T-helper 1 cell (primary cell): ENCODE measurements at regions not wholly inside any gene's neighbourhood (a gene's known extent, or its start where the extent isn't known, plus 50 kb on each side); places are given as distances from the start of the nearest gene placed in this dataset.
"Not testable (repeated sequence)": the region's sequence is repeated elsewhere in the genome, so short reads cannot be mapped to it uniquely, and the experiment has no call there.

Source experiments
- DNase-seq, 5 donors: peaks; one replicate each; pipeline ENCODE4 v3.0.0-alpha.2; 2012 to 2020

DNA sequence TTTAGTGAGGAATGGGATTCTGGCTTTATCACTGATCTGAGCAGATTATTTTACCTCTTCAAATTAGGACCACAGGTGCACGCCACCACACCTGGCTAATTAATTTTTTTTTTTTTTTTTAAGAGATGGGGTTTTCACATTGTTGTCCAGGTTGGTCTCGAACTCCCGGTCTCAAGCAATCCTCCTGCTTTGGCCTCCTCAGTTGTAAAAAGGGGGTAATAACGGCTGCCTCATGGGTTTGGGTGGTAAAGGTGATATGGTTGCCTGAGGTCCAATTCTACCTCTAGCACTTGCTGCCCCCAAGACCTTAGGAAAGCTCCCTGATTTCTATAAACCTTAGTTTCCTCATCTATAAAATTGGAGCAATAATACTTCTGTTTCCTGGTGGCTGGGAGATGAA, 130.7 kb upstream of the HS3ST2 start:
- no peak for DNase-seq

DNA sequence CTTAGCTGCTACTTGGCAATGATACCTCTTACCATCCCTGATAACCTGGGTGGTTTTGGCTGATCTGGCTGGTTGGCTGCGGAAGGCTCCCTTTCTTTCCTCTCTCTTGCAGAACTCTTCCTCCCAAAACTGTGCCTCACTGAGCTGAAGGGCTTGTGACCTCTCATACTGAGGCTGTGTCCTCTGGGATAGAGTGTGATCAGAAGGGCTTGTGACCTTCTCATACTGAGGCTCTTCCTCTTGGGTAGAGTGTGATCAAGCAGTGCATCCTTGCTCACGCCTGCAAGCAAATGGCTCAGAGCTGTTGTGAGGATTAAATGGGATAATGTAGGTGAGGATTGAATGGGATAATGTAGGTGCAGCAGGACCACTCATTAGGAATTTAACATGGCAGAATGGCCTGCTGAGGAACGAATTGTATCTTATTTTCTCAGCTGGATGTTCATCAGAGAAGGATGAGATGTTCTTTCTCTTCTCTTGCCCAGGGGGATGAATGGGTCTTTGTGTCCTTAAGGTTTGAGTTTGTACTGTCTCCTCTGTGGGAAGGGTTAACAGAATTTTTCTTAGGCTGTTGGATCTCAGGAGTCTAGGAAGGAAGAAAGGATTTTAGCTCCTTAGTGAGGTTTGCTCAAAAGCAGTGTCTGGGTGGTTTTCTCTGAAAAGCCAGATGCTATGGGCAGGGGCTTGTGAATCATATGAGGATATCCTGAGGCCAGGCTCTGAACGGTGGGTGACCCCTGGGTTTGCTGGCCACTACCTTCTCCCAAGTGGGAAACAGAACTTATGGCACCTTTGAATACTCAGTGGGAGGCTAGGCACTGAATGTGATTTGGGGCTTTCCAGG, 130.0 kb upstream of the HS3ST2 start:
- no peak for DNase-seq

DNA sequence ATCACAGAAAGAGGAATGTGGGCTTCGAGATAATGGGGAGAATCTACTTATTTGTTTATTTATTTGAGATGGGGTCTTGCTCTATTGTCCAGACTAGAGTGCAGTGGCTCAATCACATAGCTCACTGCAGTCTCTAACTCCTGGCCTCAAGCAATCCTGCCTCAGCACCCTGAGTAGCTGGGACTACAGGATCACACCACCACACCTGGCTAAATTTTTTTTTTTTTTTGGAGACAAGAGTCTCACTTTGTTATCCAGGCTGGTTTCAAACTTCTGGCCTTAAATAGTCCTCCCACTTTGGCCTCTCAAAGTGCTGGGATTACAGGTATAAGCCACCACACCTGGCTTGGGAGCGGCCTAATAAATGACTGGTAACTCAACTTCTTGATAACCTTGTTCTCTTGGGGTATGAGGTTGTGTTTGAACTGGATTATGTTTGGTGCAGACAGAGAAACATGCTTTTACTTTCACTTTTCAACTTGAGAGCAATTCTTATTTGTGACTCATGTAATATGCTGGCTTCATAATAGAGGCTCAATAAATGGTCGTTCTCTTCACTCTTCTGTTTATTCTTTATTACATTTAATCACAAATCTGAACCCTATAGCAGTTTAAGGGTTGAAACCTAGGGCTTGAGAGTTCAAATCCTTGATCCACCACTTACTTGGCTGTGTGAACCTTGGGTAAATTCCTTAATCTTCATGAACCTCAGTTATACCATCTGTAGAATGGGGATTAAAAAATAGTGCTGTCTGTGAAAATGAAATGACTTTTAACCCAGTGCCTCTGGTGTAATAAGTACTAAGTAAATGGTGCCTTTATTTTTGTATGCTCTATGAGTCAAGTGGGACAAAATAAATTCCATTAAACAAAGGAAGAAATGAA, 129.1 kb upstream of the HS3ST2 start:
- DNase-seq: no peak

DNA sequence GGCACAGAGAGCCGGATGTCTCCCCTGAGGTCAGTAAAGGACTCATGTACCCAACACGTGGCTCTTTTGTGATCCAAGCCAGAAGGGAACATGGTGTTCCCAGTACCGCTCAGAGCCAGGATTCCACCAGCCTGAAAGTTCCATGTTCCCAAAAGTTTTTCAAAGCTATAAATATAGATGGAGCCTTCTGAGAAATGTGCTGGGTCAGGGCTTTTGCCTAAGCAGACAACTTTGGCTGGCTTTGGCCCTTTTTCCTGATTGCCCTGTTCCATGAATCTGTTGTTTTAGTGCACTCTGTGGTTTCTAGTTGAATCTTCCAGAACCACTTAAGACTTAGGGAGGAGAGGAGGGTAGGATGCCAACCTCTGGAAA, 128.5 kb upstream of the HS3ST2 start:
- no peak for DNase-seq

DNA sequence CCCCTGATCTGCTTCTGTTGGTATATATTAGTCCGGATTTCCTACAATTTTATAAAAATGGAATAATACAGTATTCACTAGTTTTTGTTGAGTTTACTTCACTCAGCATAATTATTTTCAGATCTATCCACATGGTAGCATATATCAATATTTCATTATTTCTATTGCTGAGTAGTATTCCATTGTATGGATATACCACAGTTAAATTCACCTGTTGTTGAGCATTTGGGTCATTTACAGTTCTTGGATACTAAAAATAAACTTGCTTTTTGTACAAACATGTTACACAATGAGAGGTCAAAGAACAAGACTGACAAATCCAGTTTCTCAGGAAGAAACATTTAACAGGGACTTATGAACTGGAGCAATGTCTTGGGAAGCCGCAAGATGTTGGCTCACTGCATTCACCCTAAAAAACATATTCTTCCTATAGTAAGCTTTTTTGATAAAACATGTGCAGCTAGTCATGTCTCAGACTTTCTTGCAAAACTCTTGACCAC, 126.9 kb upstream of the HS3ST2 start:
- DNase-seq: no peak

DNA sequence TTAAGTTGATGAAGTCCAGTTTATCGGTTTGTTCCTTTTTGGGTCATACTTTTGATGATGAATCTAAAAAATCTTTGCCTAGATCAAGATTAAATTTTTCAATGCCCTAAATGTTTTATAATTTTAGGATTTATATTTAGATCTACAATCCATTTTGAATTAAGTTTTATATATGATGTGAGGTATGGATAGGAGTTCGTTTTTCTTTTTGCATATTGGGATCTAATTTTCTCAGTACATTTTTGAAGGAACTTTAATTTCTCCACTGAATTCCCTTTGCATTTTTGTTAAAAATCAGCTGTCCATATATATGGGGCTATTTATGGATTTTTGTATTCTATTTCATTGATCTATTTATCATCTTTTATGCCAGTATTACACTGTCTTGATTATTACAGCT, 125.5 kb upstream of the HS3ST2 start:
- DNase-seq: no peak

DNA sequence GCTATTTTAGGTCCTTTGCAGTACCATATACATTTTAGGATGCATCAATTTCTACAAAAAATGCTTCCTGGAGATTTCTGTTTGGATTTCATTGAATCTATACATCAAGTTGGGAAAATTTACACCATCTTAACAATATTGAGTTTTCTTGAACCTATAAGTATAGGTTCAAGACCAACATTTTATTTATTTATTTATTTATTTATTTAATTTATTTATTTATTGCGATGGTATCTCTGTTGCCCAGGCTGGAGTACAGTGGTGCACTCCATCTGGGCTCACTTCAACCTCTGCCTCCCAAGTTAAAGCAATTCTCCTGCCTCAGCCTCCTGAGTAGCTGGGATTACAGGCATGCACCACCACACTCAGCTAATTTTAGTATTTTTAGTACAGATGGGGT, 125.0 kb upstream of the HS3ST2 start:
- no peak for DNase-seq

DNA sequence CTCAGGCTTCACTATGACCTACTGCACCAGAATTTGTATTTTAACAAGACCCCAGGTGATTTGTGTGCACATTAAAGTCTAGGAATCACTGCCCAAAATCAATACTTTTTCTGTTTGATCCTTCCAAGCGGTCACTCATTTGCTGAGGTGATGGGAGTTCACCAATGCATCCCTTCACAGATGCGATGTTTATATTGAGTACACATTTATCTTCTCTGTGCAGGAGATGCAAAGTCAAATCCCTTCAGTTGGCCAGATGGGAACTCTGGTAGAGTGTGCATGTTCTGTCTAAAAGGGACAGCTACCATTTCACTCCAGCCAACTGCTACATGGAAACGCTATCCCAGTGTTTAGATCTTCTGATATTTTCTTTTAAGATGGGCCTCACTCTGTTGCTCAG, 122.6 kb upstream of the HS3ST2 start:
- no peak for DNase-seq

DNA sequence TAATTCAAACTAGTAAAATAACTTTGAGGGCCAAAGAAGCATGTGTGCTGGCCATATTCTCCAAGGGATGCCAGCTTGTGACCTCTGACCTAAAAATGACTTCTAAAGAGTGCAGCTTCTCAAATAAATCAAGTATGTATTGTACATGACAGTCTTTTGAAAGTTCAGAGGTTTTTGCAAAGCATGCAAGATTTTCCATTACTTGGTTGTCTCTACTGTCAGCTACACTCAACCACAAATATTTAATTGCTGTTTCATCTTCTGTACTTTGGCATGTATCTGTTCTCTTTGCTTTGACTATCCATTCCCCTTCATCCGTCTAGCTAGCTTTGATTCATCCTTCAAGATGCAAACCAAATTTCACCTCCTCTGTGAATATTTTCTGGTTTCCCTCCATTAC, 121.9 kb upstream of the HS3ST2 start:
- no peak for DNase-seq

DNA sequence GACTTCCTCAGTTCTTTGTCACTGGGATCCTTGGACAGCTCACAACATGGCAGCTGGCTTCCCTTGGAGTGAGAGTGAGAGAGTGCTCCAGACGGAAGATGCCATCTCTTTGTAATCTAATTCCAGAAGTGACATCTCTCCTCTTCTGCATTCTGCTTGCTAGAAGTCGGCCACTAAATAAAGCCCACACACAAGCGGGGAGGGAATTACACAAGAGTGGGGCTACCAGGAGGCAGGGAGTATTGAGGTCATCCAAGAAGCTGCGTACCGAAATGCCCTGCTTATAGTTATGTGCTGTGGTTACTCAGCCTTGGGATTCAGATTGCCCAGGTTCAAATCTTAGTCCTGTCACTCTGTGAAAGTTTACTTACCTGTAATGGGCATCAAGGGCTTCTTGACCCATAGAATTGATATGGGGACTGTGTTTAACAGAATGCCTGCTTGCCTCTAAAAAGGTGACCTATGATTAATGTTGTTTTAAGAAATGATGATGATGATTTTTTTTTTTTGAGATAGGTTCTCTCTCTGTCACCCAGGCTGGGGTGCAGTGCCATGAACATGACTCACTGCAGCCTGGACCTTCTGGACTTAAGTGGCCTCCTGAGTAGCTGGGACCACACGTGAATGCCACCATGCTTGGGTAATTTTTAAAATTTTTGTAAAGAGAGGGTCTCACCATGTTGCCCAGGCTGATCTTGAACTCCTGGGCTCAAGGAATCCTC, 120.9 kb upstream of the HS3ST2 start:
- no peak for DNase-seq

DNA sequence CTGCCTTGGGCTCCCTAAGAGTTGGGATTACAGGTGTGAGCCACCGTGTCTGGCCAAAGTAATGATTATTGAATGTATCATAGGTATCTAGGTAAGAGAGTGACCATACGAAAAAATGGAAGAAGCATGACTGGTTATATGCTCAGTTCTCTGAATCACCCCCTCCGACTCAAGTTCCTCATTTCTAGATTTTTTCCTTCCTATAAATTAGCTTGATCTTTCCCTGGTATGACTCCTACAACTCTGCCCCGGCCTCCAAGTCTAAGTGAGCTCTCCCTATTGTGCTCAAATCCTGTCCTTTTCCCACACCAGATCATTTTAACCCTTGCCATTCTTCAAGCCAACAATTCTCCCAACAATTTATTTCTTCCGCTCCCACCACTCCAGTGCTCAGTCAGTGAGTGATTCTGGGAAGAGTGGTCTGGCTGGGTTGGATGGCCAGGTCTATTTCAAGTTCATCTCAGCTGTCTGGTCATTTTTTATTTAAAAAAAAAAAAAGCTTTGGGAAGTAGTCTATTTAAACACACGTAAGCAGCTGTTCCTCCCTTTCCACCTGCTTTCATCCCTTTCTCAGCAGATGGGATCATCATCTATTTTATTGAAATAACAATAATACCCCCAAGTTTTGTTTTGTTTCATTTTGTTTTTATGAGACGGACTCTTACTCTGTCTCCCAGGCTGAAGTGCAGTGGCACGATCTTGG, 120.2 kb upstream of the HS3ST2 start:
- no peak for DNase-seq

DNA sequence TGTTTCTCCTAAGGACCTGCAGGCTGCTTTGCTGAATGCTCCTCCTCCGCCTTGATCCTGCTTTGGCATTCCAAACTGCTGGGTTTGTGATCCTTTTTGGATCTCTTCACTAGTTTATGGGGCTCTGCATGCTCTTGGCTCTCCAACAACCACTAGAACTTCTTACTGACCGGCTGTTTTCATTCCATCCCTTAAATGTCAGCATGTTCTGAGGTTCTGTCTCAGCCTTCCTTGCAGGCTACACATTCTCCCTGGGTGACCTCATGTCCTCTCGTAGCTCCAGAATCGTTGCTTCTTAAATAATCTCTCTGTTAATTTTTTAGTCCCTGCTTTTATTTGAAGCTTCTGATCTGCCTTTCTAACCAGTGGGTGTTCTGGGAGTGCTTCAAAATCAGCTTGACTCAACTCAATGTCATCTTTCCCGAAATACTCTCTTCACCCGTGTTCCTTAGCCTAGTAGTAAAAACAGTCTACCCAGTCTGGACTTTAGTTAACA, 119.0 kb upstream of the HS3ST2 start:
- DNase-seq: no peak

DNA sequence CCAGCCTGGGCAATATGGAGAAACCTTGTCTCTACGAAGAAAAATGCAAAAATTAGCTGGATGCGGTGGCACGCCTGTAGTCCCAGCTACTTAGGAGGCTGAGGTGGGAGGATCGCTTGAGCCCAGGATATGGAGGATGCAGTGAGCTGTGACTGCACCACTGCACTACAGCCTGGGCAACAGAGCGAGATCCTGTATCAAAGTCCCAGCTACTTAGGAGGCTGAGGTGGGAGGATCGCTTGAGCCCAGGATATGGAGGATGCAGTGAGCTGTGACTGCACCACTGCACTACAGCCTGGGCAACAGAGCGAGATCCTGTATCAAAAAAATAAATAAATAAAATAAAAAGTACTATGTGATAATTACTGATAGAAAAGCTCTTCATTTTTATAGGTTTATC, 118.2 kb upstream of the HS3ST2 start:
- DNase-seq: not testable (repeated sequence)

DNA sequence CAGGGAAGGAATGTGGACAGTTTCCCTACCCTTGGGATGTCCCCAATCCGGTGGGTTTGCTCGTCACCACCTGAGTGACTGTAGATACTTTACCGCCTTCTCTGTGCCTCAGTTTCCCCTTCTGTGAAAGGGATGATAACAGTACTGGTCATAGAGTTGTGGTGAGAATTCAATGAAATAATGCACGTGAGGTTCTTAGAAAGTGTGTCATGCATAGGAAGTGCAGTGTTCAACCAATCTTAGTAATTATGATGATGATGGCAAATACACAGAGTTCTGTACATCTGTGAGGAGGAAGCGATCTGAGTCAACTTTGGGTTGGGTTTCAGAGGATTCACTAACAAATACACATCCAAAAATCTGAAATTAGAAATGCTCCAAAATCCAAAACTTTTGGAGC, 114.6 kb upstream of the HS3ST2 start:
- DNase-seq: no peak

DNA sequence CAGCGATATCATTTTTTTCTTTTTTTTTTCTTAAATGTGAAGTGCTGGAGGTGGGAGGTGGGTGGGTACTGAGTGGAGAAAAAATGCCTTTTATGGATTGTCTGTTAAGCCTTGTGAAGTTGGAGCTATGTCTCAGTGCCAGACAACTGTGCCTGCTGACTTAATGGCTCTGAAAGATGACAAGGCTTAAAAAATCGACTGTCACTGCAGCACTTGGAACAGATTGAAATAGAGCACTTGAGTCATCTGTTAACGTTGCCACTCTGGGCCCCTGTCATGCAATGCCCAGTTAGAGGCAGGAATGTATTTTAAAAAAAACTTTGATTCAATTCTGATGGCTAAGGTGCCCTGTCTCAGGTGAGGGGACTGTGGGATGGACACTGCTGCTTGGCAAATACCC, 108.2 kb upstream of the HS3ST2 start:
- no peak for DNase-seq

DNA sequence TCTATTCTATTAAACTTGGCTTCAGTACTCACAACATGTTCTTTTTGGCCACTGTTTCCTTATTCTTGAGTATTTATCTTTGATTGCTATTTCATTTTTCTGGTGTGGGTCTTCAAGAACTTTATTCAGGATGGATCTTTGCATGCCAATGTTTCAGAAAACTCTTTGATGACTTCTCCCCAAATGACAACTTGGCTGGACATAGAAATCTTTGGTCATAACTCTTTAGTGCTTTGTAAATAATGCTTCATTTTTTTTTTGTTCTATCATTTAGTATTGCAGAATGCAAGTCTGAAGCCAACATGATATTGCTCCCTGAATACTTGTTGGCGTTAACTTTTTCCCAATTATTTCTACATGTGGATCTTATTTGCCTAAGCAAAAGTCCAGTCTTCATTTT, 103.6 kb upstream of the HS3ST2 start:
- no peak for DNase-seq

DNA sequence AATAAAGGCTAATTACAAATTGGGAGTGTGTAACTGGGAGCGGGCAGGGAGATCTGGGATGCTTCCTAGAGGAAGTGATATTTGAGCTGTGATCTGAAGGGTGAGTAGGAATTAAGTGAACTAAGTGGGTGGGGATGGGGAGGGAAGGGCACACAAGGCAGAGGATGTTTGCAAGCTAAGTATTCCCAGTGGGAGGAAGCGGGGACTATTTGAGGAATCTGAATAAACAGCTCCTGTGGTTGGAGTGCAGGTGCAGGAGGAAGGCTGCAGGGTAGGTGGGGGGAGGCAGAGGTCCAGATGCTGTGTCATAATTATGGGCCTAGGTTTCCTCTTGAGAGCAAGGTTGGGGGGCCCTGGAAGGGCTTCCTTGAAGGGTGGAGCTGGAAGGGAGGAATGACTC, 102.1 kb upstream of the HS3ST2 start:
- no peak for DNase-seq

DNA sequence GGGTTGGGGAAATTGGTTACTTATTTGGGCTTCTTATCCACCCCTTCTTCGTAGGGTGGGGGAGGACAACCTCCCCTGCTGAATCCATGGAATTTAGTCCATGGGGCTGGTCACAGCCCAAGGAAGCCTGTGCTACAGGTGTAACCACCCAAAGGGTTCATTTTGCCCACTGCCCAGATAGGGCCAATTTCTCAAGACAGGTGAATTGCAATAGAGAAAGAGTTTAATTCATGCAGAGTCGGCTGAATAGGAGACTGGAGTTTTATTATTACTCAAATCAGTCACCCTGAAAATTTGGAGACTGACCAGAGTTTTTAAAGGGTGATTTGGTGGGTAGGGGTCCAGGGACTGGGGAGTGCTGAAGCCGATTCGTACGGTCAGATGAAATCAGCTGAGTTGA, 101.5 kb upstream of the HS3ST2 start:
- no peak for DNase-seq

DNA sequence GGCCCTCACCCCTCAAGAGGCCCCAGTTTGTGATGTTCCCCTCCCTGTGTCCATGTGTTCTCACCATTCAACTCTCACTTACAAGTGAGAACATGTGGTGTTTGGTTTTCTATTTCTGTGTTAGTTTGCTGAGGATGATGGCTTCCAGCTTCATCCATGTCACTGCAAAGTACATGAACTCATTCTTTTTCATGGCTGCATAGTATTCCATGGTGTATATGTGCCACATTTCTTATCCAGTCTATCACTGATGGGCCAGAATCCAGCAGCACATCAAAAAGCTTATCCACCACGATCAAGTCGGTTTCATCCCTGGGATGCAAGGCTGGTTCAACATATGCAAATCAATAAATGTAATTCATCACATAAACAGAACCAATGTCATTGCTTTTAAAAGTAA, 95.4 kb upstream of the HS3ST2 start:
- DNase-seq: not testable (repeated sequence)

DNA sequence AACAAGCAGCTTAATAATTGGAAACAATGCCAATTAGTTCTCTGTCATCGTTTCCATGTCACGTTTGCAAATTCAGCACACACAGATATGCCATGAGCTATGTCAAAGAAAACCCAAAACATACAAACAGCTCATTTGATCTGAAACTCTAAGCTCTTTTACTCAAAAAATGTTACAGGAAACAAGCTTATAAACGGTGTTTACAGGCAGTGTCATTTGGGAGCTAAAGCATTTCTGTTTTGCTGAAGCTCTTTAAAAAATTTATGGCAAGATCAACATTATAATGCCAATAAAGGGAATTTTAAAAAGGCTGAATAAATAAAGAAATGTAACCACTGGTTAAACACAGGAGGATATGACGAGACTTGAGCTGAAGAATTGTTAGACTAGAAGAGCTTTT, 94.0 kb upstream of the HS3ST2 start:
- no peak for DNase-seq

DNA sequence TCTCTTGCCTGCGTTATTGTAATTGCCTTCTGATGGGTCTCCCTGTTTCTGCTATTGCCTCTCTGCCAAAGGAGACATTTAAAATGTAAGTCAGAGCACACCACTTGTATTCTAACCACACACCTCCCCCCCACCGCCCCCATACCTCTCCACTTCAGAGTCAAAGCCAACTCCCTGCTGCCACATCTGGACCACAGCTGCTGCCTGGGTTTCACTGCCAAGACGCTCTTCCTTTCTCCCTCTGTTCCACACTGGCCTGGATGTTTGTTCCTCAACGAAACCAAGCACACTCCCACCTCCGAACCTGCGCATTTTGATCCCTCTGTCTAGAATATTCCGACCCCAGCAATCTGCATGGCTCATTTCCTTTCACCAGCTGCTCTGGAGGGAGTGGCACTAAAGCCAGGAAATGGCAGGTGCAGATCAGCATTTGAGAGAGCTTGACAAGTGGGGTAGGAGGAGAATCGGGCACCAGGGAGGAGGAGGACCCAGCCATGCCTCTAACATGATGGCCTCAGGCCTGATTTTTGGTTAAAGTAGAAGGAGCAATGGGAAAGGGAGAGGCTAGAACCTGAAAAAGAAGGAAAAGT, 92.4 kb upstream of the HS3ST2 start:
- DNase-seq: no peak
